ENCODE measurements at regions not wholly inside any gene's neighbourhood (a gene's known extent, or its start where the extent isn't known, plus 50 kb on each side); places are given as distances from the start of the nearest gene placed in this dataset.
A peak's percentile ranks its signal among the peaks of the same experiment; 100 is the strongest.

GRCh38 chr14:73771848-73772638, 57.9 kb upstream of the PNMA1 start:
- H3K36me3 Mint-ChIP-seq = peaks cover 2% of the 10 kb centered on the region
- H3K9me3 Mint-ChIP-seq = no peaks in the 10 kb centered on the region
- H3K4me1 Mint-ChIP-seq = peaks cover 76% of the 10 kb centered on the region
- peak overlapping the region; percentile 70 for H3K4me3 Mint-ChIP-seq
- no peaks in the 10 kb centered on the region for H3K27me3 Mint-ChIP-seq
- H3K27ac Mint-ChIP-seq = peak overlapping the region; percentile 97

- Mint-ChIP-seq H3K4me3 (peak overlapping the region; percentile 54), H3K27ac (peak overlapping the region; percentile 97), H3K36me3 (peaks cover 2% of the 10 kb centered on the region), H3K9me3 (no peaks in the 10 kb centered on the region), H3K27me3 (no peaks in the 10 kb centered on the region), H3K4me1 (peaks cover 77% of the 10 kb centered on the region)
These were observed 57.0 kb upstream of the PNMA1 start for GRCh38 chr14:73770977-73771847.

GRCh38 chr14:73768107-73768506, 53.9 kb upstream of the PNMA1 start:
- H3K36me3 Mint-ChIP-seq = peaks cover 2% of the 10 kb centered on the region
- H3K27ac Mint-ChIP-seq = no peak overlapping the region
- H3K9me3 Mint-ChIP-seq = no peaks in the 10 kb centered on the region
- no peaks in the 10 kb centered on the region for H3K27me3 Mint-ChIP-seq
- peaks cover 74% of the 10 kb centered on the region for H3K4me1 Mint-ChIP-seq
- H3K4me3 Mint-ChIP-seq = no peak overlapping the region

GRCh38 chr14:73764406-73765280, 50.5 kb upstream of the PNMA1 start:
- H3K9me3 Mint-ChIP-seq = no peaks in the 10 kb centered on the region
- no peaks in the 10 kb centered on the region for H3K36me3 Mint-ChIP-seq
- no peaks in the 10 kb centered on the region for H3K27me3 Mint-ChIP-seq
- H3K4me1 Mint-ChIP-seq = peaks cover 69% of the 10 kb centered on the region
- no peak overlapping the region for H3K4me3 Mint-ChIP-seq
- peak overlapping the region; percentile 65 for H3K27ac Mint-ChIP-seq
